CD4-positive, alpha-beta T cell (primary cell): ENCODE measurements at regions not wholly inside any gene's neighbourhood (a gene's known extent, or its start where the extent isn't known, plus 50 kb on each side); places are given as distances from the start of the nearest gene placed in this dataset.

Source experiments
- ATAC-seq: fragments of 200-7000 bp; cut with Tn5 transposase; one replicate; pipeline ENCODE4 v1.10.0; 2022; ENCODE audit warnings: mild to moderate bottlenecking; ENCODE audit not compliant: poor library complexity
- CTCF ChIA-PET: fragments of 350-600 bp; sonication (Branson Sonifier 250); formaldehyde crosslinking; loops from one replicate; lab custom pipeline; 2021; ENCODE audit warnings: antibody characterized with exemption, inconsistent platforms; lab: Charles Lee
- POLR2A ChIA-PET: fragments of 350-600 bp; sonication (Branson Sonifier 250); formaldehyde crosslinking; loops from one replicate; lab custom pipeline; 2021; ENCODE audit warnings: antibody characterized with exemption, inconsistent platforms; lab: Charles Lee
- DNase-seq, 14 experiments: peaks; one replicate each; pipeline ENCODE4 v3.0.0-alpha.2; 2013 to 2020; ENCODE audit warnings: mixed read lengths in 2 of 14
- H3K27ac ChIP-seq, 2 donors: one replicate each; pipeline versions ENCODE4 v1.5.1 to v1.7.0; 2013; ENCODE audit warnings: low read length in 2 of 2, low read depth in 1 of 2, mild to moderate bottlenecking in 1 of 2
- H3K27me3 ChIP-seq, 2 experiments: 1 replicate in 1 of 2; 2 replicates in 1 of 2; pipeline versions ENCODE4 v1.6.1 to v1.7.0; 2013; ENCODE audit warnings: low read length in 2 of 2, control low read depth in 1 of 2, mild to moderate bottlenecking in 1 of 2, moderate library complexity in 1 of 2; ENCODE audit not compliant: insufficient read depth in 2 of 2, control insufficient read depth in 1 of 2
- H3K36me3 ChIP-seq: one replicate; pipeline ENCODE4 v1.6.1; 2013; ENCODE audit warnings: low read length, control low read depth; ENCODE audit not compliant: insufficient read depth
- H3K4me1 ChIP-seq: one replicate; pipeline ENCODE4 v1.6.1; 2013; ENCODE audit warnings: low read length, control low read depth; ENCODE audit not compliant: insufficient read depth
- H3K4me3 ChIP-seq: one replicate; pipeline ENCODE4 v1.5.1; 2013; ENCODE audit warnings: mild to moderate bottlenecking, low read length, moderate library complexity
- H3K9me3 ChIP-seq, 2 experiments: 1 replicate in 1 of 2; 2 replicates in 1 of 2; pipeline versions ENCODE4 v1.6.1 to v1.7.0; 2013; ENCODE audit warnings: low read length in 2 of 2, mild to moderate bottlenecking in 2 of 2, control low read depth in 1 of 2, moderate library complexity in 1 of 2; ENCODE audit not compliant: control insufficient read depth in 1 of 2, insufficient read depth in 1 of 2
- H3K27ac Mint-ChIP-seq: one replicate; pipeline ENCODE4 v1.8.0; 2020; ENCODE audit warnings: mixed read lengths
- H3K27me3 Mint-ChIP-seq: one replicate; pipeline ENCODE4 v1.8.0; 2021; ENCODE audit warnings: mixed read lengths
- H3K36me3 Mint-ChIP-seq: one replicate; pipeline ENCODE4 v1.8.0; 2021; ENCODE audit warnings: low read depth, mixed read lengths
- H3K4me1 Mint-ChIP-seq: one replicate; pipeline ENCODE4 v1.8.0; 2021; ENCODE audit warnings: low read depth, mixed read lengths
- H3K4me3 Mint-ChIP-seq: one replicate; pipeline ENCODE4 v1.8.0; 2020; ENCODE audit warnings: mild to moderate bottlenecking, mixed read lengths
- H3K9me3 Mint-ChIP-seq: one replicate; pipeline ENCODE4 v1.8.0; 2020; ENCODE audit warnings: mixed read lengths
- CTCF ChIP-seq: fragments of 200-600 bp; IDR thresholded peaks from one replicate; pipeline ENCODE4 v1.8.0; 2022; ENCODE audit warnings: antibody characterized with exemption, mild to moderate bottlenecking
- intact Hi-C, 2 experiments: fragments of 100-400 bp; cut with DNase I in 1 of 2; cut with micrococcal nuclease in 1 of 2; formaldehyde crosslinking; loops; one replicate each; pipeline versions ENCODE4 v1.15.1 to v1.9.0; 2023 to 2025; cut with DNase I, micrococcal nuclease

GRCh38 chr4:122015203-122015602 lies 63.3 kb upstream of the TRPC3 start:
- Mint-ChIP-seq H3K36me3 (no peaks in the 10 kb centered on the region), H3K4me3 (no peak overlapping the region), H3K27me3 (peaks cover 48% of the 10 kb centered on the region), H3K9me3 (no peaks in the 10 kb centered on the region), H3K4me1 (no peaks in the 10 kb centered on the region), H3K27ac (no peak overlapping the region)
- H3K9me3 ChIP-seq, result no peaks in the 10 kb centered on the region
- H3K27me3 ChIP-seq, result peaks cover 4 to 9% of the 10 kb centered on the region in 2 experiments
- TF ChIP-seq CTCF, result no peak
- H3K27ac ChIP-seq, result no peak overlapping the region
- ChIA-PET POLR2A (no interaction called here), CTCF (no interaction called here)
- intact Hi-C loops, result no loop called here
- no peak for DNase-seq
- ATAC-seq, result no peak
- H3K4me3 ChIP-seq, result no peak overlapping the region
- no peaks in the 10 kb centered on the region for H3K4me1 ChIP-seq
- no peaks in the 10 kb centered on the region for H3K36me3 ChIP-seq

DNA sequence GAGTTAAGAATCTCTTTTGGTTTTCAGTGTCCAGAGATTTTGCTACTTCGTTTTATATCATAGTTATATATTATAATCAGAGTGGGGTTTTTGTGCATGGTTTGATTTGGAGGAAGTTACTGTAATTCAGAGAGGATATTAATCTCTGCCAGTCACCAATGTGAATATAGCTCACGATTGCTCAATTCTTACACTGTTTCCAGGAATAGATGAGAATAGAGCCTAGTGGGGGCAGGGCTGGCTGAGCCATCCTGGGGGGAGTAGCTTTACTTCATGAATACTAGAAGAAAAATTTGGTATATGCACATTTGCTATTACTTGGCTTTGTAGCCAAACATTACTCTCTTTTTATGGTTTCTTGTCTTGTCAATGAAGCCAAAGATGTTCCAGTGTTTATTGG lies 60.9 kb upstream of the TRPC3 start:
- ChIA-PET CTCF (no interaction called here), POLR2A (no interaction called here)
- Histone ChIP-seq H3K4me3 (no peak overlapping the region), H3K27ac (no peak overlapping the region), H3K36me3 (no peaks in the 10 kb centered on the region), H3K4me1 (no peaks in the 10 kb centered on the region), H3K27me3 (peaks cover 0 to 8% of the 10 kb centered on the region in 2 experiments), H3K9me3 (no peaks in the 10 kb centered on the region)
- Mint-ChIP-seq H3K27ac (no peak overlapping the region), H3K9me3 (no peaks in the 10 kb centered on the region), H3K27me3 (peaks cover 31% of the 10 kb centered on the region), H3K4me1 (no peaks in the 10 kb centered on the region), H3K4me3 (no peak overlapping the region), H3K36me3 (no peaks in the 10 kb centered on the region)
- TF ChIP-seq CTCF, result no peak
- ATAC-seq, result no peak
- intact Hi-C loops, result no loop called here
- DNase-seq, result no peak

DNA sequence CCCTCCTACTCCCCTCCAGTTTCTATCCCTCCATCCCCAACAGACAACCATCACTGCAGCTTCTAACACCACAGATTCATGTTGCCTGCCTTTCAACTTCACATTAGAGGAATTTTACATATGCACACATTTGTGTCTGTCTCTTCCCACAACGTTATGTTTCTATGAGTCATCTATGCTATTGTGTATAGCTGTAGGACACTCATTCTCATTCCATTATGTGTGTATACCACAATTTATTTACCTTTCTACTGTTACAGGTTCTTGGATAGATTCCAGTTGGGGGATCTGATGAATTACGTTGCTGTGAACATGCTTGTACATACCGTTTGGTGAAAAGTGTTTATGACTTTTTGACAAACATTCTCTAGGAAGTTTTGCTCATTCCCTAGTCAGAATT lies 58.8 kb upstream of the TRPC3 start:
- no peak for ATAC-seq
- Mint-ChIP-seq H3K36me3 (no peaks in the 10 kb centered on the region), H3K4me1 (no peaks in the 10 kb centered on the region), H3K27ac (no peak overlapping the region), H3K9me3 (no peaks in the 10 kb centered on the region), H3K27me3 (peaks cover 25% of the 10 kb centered on the region), H3K4me3 (no peak overlapping the region)
- POLR2A ChIA-PET, result no interaction called here
- H3K9me3 ChIP-seq, result no peaks in the 10 kb centered on the region
- H3K27me3 ChIP-seq, result no peaks in the 10 kb centered on the region
- no peaks in the 10 kb centered on the region for H3K4me1 ChIP-seq
- CTCF ChIA-PET, result no interaction called here
- intact Hi-C loops, result no loop called here
- H3K27ac ChIP-seq, result no peak overlapping the region
- H3K36me3 ChIP-seq, result no peaks in the 10 kb centered on the region
- no peak for DNase-seq
- no peak overlapping the region for H3K4me3 ChIP-seq
- TF ChIP-seq CTCF, result no peak
